ENCODE measurements at regions not wholly inside any gene's neighbourhood (a gene's known extent, or its start where the extent isn't known, plus 50 kb on each side); places are given as distances from the start of the nearest gene placed in this dataset.
"Not testable (repeated sequence)": the region's sequence is repeated elsewhere in the genome, so short reads cannot be mapped to it uniquely, and the experiment has no call there.

GRCh38 chr3:177464392-177465256 is 267.3 kb upstream of the TBL1XR1 start:
- DNase-seq = peak; percentile 17

GRCh38 chr3:177465257-177465642 is 268.0 kb upstream of the TBL1XR1 start:
- no peak for DNase-seq

- DNase-seq = no peak
These were observed 268.8 kb upstream of the TBL1XR1 start for GRCh38 chr3:177466074-177466473.

GRCh38 chr3:177466622-177467021 is 269.3 kb upstream of the TBL1XR1 start:
- not testable (repeated sequence) for DNase-seq

GRCh38 chr3:177467247-177467985 is 270.1 kb upstream of the TBL1XR1 start:
- DNase-seq = no peak

- DNase-seq = no peak
These were observed 271.0 kb upstream of the TBL1XR1 start for GRCh38 chr3:177468331-177468730.

- DNase-seq = no peak
These were observed 271.5 kb upstream of the TBL1XR1 start for GRCh38 chr3:177468816-177469215.

- no peak for DNase-seq
These were observed 271.9 kb upstream of the TBL1XR1 start for GRCh38 chr3:177469216-177469615.

GRCh38 chr3:177470197-177470941 is 273.1 kb upstream of the TBL1XR1 start:
- DNase-seq = no peak

- no peak for DNase-seq
These were observed 274.6 kb upstream of the TBL1XR1 start for GRCh38 chr3:177471733-177472480.

- DNase-seq = no peak
These were observed 275.9 kb upstream of the TBL1XR1 start for GRCh38 chr3:177473184-177473583.

GRCh38 chr3:177473903-177474302 is 276.6 kb upstream of the TBL1XR1 start:
- DNase-seq = no peak

GRCh38 chr3:177474652-177475355 is 277.5 kb upstream of the TBL1XR1 start:
- DNase-seq = no peak

GRCh38 chr3:177475356-177475665 is 278.0 kb upstream of the TBL1XR1 start:
- peak; percentile 55 for DNase-seq

GRCh38 chr3:177476495-177476894 is 279.2 kb upstream of the TBL1XR1 start:
- no peak for DNase-seq

- no peak for DNase-seq
These were observed 279.7 kb upstream of the TBL1XR1 start for GRCh38 chr3:177476921-177477435.

GRCh38 chr3:177478170-177478867 is 281.0 kb upstream of the TBL1XR1 start:
- no peak for DNase-seq

GRCh38 chr3:177479630-177480029 is 282.3 kb upstream of the TBL1XR1 start:
- no peak for DNase-seq

- DNase-seq = no peak
These were observed 284.0 kb upstream of the TBL1XR1 start for GRCh38 chr3:177481329-177481728.

- DNase-seq = no peak
These were observed 284.9 kb upstream of the TBL1XR1 start for GRCh38 chr3:177482048-177482691.

Measured in NCI-H146 (cell line).